Large intestine (tissue), 3 donors: ENCODE measurements at regions not wholly inside any gene's neighbourhood (a gene's known extent, or its start where the extent isn't known, plus 50 kb on each side); places are given as distances from the start of the nearest gene placed in this dataset.
"Not testable (repeated sequence)": the region's sequence is repeated elsewhere in the genome, so short reads cannot be mapped to it uniquely, and the experiment has no call there.

Source experiments
- DNase-seq, 2 donors: peaks; one replicate each; pipeline versions ENCODE4 v3.0.0 to v3.0.0-alpha.2; 2013
- H3K27ac ChIP-seq: one replicate; pipeline ENCODE4 v1.5.1; 2013; ENCODE audit warnings: low read length
- H3K27me3 ChIP-seq: 2 replicates; pipeline ENCODE4 v1.6.1; 2013; ENCODE audit warnings: low read length; ENCODE audit not compliant: control insufficient read depth, insufficient read depth
- H3K36me3 ChIP-seq: 2 replicates; pipeline ENCODE4 v1.6.1; 2013; ENCODE audit warnings: low read length; ENCODE audit not compliant: control insufficient read depth, insufficient read depth
- H3K4me1 ChIP-seq: one replicate; pipeline ENCODE4 v1.6.1; 2013; ENCODE audit warnings: low read length; ENCODE audit not compliant: control insufficient read depth, insufficient read depth
- H3K4me3 ChIP-seq: one replicate; pipeline ENCODE4 v1.5.1; 2013; ENCODE audit warnings: low read length
- H3K9me3 ChIP-seq: one replicate; pipeline ENCODE4 v1.6.1; 2013; ENCODE audit warnings: mild to moderate bottlenecking, low read depth, low read length, moderate library complexity; ENCODE audit not compliant: control insufficient read depth
- WGBS: methylation state at CpG from one replicate; pipeline ENCODE4 v1.1.5; 2013; ENCODE audit warnings: low lambda C conversion rate; ENCODE audit not compliant: insufficient coverage; 5-methylcytosine and 5-hydroxymethylcytosine counted together

GRCh38 chr11:26929806-26930517 lies 64.0 kb upstream of the FIBIN start:
- Histone ChIP-seq H3K4me3 (no peak overlapping the region), H3K27ac (no peak overlapping the region), H3K27me3 (no peaks in the 10 kb centered on the region), H3K36me3 (no peaks in the 10 kb centered on the region), H3K9me3 (no peaks in the 10 kb centered on the region), H3K4me1 (no peaks in the 10 kb centered on the region)
- DNase-seq = no peak
- 100% methylated on average over 2 of the region's 3 CpGs for WGBS

GRCh38 chr11:26930518-26931247 lies 63.2 kb upstream of the FIBIN start:
- no peaks in the 10 kb centered on the region for H3K4me1 ChIP-seq
- no peaks in the 10 kb centered on the region for H3K27me3 ChIP-seq
- no peak overlapping the region for H3K27ac ChIP-seq
- no peak for DNase-seq
- H3K4me3 ChIP-seq = no peak overlapping the region
- no peaks in the 10 kb centered on the region for H3K9me3 ChIP-seq
- no peaks in the 10 kb centered on the region for H3K36me3 ChIP-seq
- 100% methylated on average over 1 of the region's 1 CpG for WGBS

GRCh38 chr11:26931248-26931631 lies 62.7 kb upstream of the FIBIN start:
- Histone ChIP-seq H3K36me3 (no peaks in the 10 kb centered on the region), H3K27ac (no peak overlapping the region), H3K27me3 (no peaks in the 10 kb centered on the region), H3K4me1 (no peaks in the 10 kb centered on the region), H3K9me3 (no peaks in the 10 kb centered on the region), H3K4me3 (no peak overlapping the region)
- no CpG with 5 or more reads among the region's 1 CpG for WGBS
- DNase-seq = no peak

- H3K27me3 ChIP-seq = no peaks in the 10 kb centered on the region
- DNase-seq = no peak
- H3K36me3 ChIP-seq = no peaks in the 10 kb centered on the region
- no peak overlapping the region for H3K27ac ChIP-seq
- no peaks in the 10 kb centered on the region for H3K4me1 ChIP-seq
- H3K9me3 ChIP-seq = no peaks in the 10 kb centered on the region
- no peak overlapping the region for H3K4me3 ChIP-seq
These were observed 62.0 kb upstream of the FIBIN start for GRCh38 chr11:26931881-26932280.

- no peak overlapping the region for H3K27ac ChIP-seq
- H3K4me3 ChIP-seq = no peak overlapping the region
- no peaks in the 10 kb centered on the region for H3K9me3 ChIP-seq
- no peak for DNase-seq
- no peaks in the 10 kb centered on the region for H3K36me3 ChIP-seq
- no peaks in the 10 kb centered on the region for H3K4me1 ChIP-seq
- no peaks in the 10 kb centered on the region for H3K27me3 ChIP-seq
- no CpG with 5 or more reads among the region's 3 CpGs for WGBS
These were observed 57.8 kb upstream of the FIBIN start for GRCh38 chr11:26936109-26936508.

- H3K27me3 ChIP-seq = no peaks in the 10 kb centered on the region
- H3K9me3 ChIP-seq = no peaks in the 10 kb centered on the region
- H3K4me1 ChIP-seq = no peaks in the 10 kb centered on the region
- H3K27ac ChIP-seq = no peak overlapping the region
- DNase-seq = no peak
- no peaks in the 10 kb centered on the region for H3K36me3 ChIP-seq
- no peak overlapping the region for H3K4me3 ChIP-seq
These were observed 56.5 kb upstream of the FIBIN start for GRCh38 chr11:26937386-26937785.

- H3K9me3 ChIP-seq, H3K4me3 ChIP-seq, H3K4me1 ChIP-seq, DNase-seq, H3K36me3 ChIP-seq, H3K27me3 ChIP-seq, H3K27ac ChIP-seq: not testable (repeated sequence)
- WGBS = no CpG with 5 or more reads among the region's 2 CpGs
These were observed 53.4 kb upstream of the FIBIN start for GRCh38 chr11:26940501-26940900.

GRCh38 chr11:26942356-26942755 lies 51.6 kb upstream of the FIBIN start:
- no peak overlapping the region for H3K4me3 ChIP-seq

GRCh38 chr11:26943636-26944035 lies 50.3 kb upstream of the FIBIN start:
- Histone ChIP-seq H3K4me1 (no peaks in the 10 kb centered on the region), H3K27me3 (no peaks in the 10 kb centered on the region), H3K27ac (no peak overlapping the region), H3K36me3 (no peaks in the 10 kb centered on the region), H3K9me3 (no peaks in the 10 kb centered on the region), H3K4me3 (no peak overlapping the region)
- DNase-seq = no peak
- no CpG with 5 or more reads among the region's 3 CpGs for WGBS

More at GRCh38 chr11:26942356-26942755, 51.6 kb upstream of the FIBIN start:
- Histone ChIP-seq H3K9me3 (no peaks in the 10 kb centered on the region), H3K4me1 (no peaks in the 10 kb centered on the region), H3K27ac (no peak overlapping the region), H3K27me3 (no peaks in the 10 kb centered on the region), H3K36me3 (no peaks in the 10 kb centered on the region)
- no peak for DNase-seq
- 94% methylated on average over 2 of the region's 3 CpGs for WGBS
